ENCODE measurements at regions not wholly inside any gene's neighbourhood (a gene's known extent, or its start where the extent isn't known, plus 50 kb on each side); places are given as distances from the start of the nearest gene placed in this dataset.
"Not testable (repeated sequence)": the region's sequence is repeated elsewhere in the genome, so short reads cannot be mapped to it uniquely, and the experiment has no call there.

- DNase-seq: no peak
- no peaks in the 10 kb centered on the region for H3K36me3 ChIP-seq
- H3K27me3 ChIP-seq: no peaks in the 10 kb centered on the region
- no peak overlapping the region for H3K4me3 ChIP-seq
- no peaks in the 10 kb centered on the region for H3K9me3 ChIP-seq
Measured at GRCh38 chr2:182542501-182543258, 115.8 kb upstream of the PDE1A start.

DNA sequence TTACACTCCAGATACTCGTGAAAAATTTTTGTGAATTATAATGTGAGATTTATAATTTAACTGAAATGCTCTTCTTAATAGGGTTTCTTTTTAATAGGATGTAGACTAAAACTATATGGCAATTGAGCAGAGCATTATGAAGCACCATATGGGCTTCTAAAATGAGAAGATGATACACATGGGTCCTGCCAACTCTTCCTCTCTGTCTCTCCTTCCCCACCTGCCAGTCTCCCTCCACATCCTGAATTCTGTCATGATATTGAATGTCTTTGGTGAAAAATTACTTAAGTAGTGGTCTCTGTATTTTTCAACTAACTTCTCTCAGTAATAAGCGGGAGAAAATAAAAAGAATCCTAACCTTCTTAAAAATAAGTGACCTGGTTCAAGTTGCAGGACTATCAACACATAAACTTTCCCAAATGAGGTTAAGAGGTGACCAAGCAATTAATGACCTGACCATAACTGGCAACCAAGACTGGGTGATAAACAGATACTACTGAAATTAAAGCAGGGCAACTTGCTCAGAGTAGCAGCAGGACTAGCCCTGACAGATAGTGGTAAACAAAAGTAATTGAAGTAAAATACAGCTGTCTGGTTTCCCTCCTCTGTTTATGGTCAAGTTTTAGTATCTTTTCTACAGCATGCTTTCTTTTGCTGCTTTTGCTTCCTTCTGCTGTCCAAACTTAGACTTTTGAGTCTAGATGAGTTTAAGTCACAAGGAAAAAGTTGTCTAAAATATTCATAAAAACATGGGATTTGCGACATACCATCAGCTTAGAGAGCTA is 117.1 kb upstream of the PDE1A start:
- Histone ChIP-seq H3K27me3 (no peaks in the 10 kb centered on the region), H3K36me3 (no peaks in the 10 kb centered on the region), H3K9me3 (no peaks in the 10 kb centered on the region), H3K4me3 (no peak overlapping the region)
- DNase-seq: no peak

- no peak for DNase-seq
Measured at GRCh38 chr2:182545420-182546167, 118.8 kb upstream of the PDE1A start.

GRCh38 chr2:182548031-182548950 is 121.5 kb upstream of the PDE1A start:
- Histone ChIP-seq H3K36me3 (no peaks in the 10 kb centered on the region), H3K9me3 (no peaks in the 10 kb centered on the region), H3K4me3 (no peak overlapping the region), H3K27me3 (no peaks in the 10 kb centered on the region)
- no peak for DNase-seq

More at GRCh38 chr2:182545420-182546167, 118.8 kb upstream of the PDE1A start:
- no peak overlapping the region for H3K4me3 ChIP-seq
- no peaks in the 10 kb centered on the region for H3K36me3 ChIP-seq
- H3K27me3 ChIP-seq: no peaks in the 10 kb centered on the region
- no peaks in the 10 kb centered on the region for H3K9me3 ChIP-seq

DNA sequence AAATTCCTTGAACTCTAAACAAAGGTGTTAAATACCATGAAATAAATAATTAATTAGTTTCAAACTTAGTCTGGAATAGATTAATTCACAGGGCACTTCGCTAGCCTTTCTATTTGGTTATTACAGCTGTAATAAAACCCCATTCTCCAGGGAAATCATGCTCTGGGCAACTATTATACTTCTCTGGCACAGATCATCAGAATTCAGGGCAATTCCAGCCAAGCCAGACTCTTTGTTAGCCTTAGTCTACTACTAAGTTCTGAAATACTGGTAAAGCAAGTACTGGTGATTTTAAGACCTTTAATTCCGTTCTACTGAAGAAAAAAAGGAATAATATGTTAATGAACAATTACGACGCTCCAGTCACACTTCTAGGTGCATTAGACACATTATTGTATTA is 123.4 kb upstream of the PDE1A start:
- no peak overlapping the region for H3K4me3 ChIP-seq
- H3K27me3 ChIP-seq: no peaks in the 10 kb centered on the region
- H3K9me3 ChIP-seq: no peaks in the 10 kb centered on the region
- no peaks in the 10 kb centered on the region for H3K36me3 ChIP-seq
- no peak for DNase-seq

- DNase-seq, H3K4me3 ChIP-seq, H3K9me3 ChIP-seq, H3K27me3 ChIP-seq, H3K36me3 ChIP-seq: not testable (repeated sequence)
Measured at GRCh38 chr2:182552232-182552631, 125.4 kb upstream of the PDE1A start.

- not testable (repeated sequence) for DNase-seq, H3K9me3 ChIP-seq, H3K36me3 ChIP-seq, H3K4me3 ChIP-seq, H3K27me3 ChIP-seq
Measured at GRCh38 chr2:182552785-182553184, 125.9 kb upstream of the PDE1A start.

DNA sequence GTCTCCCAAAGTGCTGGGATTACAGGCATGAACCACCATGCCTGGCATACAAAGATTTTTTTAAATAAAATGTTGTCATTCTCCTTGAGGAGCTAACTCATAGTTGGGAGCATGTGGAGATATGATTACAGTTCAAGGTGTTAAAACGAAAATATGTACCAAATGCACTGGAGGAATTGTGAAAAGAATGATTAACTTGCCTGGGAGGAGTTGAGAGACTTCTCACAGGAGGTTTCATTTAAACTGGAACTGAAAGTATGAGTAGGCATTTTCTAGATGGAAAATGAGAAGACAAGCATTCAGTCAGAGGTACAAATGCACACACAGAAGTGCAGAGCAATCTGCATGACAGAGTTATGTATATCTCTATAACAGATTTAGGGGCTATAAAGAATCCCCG is 126.6 kb upstream of the PDE1A start:
- H3K9me3 ChIP-seq: no peaks in the 10 kb centered on the region
- no peaks in the 10 kb centered on the region for H3K36me3 ChIP-seq
- no peaks in the 10 kb centered on the region for H3K27me3 ChIP-seq
- DNase-seq: no peak
- H3K4me3 ChIP-seq: no peak overlapping the region

- Histone ChIP-seq H3K9me3 (no peaks in the 10 kb centered on the region), H3K4me3 (no peak overlapping the region), H3K27me3 (no peaks in the 10 kb centered on the region), H3K36me3 (no peaks in the 10 kb centered on the region)
- no peak for DNase-seq
Measured at GRCh38 chr2:182554950-182555349, 128.1 kb upstream of the PDE1A start.

GRCh38 chr2:182558564-182558963 is 131.7 kb upstream of the PDE1A start:
- peaks cover 1% of the 10 kb centered on the region; the same call in 1 of the 2 replicates for H3K9me3 ChIP-seq

GRCh38 chr2:182559623-182560022 is 132.8 kb upstream of the PDE1A start:
- H3K27me3 ChIP-seq: no peaks in the 10 kb centered on the region
- no peak overlapping the region for H3K4me3 ChIP-seq
- peaks cover 1% of the 10 kb centered on the region; the same call in 1 of the 2 replicates for H3K9me3 ChIP-seq
- no peaks in the 10 kb centered on the region for H3K36me3 ChIP-seq
- DNase-seq: no peak

More at GRCh38 chr2:182558564-182558963, 131.7 kb upstream of the PDE1A start:
- no peaks in the 10 kb centered on the region for H3K27me3 ChIP-seq
- no peak overlapping the region for H3K4me3 ChIP-seq
- no peaks in the 10 kb centered on the region for H3K36me3 ChIP-seq
- no peak for DNase-seq

DNA sequence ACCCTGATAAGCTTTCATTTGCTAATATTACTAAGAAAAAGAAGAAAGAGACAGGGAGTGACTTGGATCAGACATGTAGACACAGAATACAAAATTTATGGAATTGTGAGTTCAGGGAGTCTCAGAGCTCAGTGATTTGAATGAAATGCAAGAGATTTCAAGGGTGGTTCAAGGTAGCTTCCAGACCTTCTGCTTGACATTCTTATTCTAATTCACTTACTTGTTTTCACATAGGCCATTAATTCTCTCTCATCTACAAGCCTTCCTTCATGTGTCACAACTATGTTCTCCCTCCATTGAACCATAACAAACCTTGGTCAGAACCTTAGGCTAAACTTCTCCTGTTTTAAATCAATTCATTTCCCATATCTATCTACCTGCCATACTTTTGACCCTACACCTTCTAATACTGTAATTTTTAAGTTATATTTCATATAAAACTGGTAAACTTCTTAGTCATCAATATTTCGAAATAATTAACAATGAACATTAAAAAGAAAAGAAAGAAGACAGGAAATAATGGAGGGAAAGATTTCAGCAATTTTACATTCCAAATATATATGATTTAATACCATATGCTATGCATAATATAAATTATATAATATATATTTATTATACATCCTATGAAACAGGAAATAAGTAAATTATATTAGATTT is 139.2 kb upstream of the PDE1A start:
- no peaks in the 10 kb centered on the region for H3K27me3 ChIP-seq
- no peak overlapping the region for H3K4me3 ChIP-seq
- DNase-seq: no peak

DNA sequence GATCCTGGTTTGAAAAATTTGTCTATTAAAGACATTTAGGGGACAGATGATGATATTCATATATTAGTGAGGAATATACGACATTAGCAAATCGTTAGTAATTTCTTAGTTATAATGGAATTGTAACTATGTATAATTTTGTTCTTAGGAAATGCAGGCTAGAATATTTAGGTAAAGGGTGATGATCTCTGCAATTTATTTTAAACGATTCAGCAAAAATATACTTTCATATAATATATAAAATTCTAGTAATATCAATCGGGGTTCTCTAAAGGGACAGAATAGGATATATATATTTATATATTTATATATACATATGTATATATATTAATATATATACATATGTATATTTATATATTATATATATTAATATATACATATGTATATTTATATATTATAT is 142.5 kb upstream of the DNAJC10 start:
- no peaks in the 10 kb centered on the region for H3K36me3 ChIP-seq
- no peaks in the 10 kb centered on the region for H3K27me3 ChIP-seq
- H3K9me3 ChIP-seq: no peaks in the 10 kb centered on the region
- DNase-seq: no peak
- H3K4me3 ChIP-seq: no peak overlapping the region

More for the DNA sequence above, 139.2 kb upstream of the PDE1A start:
- Histone ChIP-seq H3K36me3 (no peaks in the 10 kb centered on the region), H3K9me3 (no peaks in the 10 kb centered on the region)

DNA sequence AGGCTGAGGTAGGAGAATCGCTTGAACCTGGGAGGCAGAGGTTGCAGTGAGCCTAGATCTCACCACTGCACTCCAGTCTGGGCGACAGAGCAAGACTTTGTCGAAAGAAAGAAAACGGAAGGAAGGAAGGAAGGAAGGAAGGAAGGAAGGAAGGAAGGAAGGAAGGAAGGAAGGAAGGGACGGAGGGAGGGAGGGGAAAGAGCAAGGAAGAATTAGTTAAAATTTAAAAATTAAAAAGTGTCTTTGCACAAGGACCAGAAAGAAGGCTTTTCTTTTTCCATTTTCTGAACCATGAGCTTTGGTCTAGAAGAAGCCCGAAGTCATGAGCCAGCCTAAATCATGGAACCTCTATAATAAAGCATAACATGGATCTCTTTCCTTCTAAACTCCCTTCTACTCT is 138.2 kb upstream of the DNAJC10 start:
- no peak for DNase-seq
- H3K27me3 ChIP-seq: no peaks in the 10 kb centered on the region
- H3K4me3 ChIP-seq: no peak overlapping the region
- H3K9me3 ChIP-seq: no peaks in the 10 kb centered on the region
- H3K36me3 ChIP-seq: no peaks in the 10 kb centered on the region

GRCh38 chr2:182581196-182581935 is 134.7 kb upstream of the DNAJC10 start:
- no peaks in the 10 kb centered on the region for H3K27me3 ChIP-seq
- DNase-seq: no peak
- H3K4me3 ChIP-seq: no peak overlapping the region
- no peaks in the 10 kb centered on the region for H3K36me3 ChIP-seq
- H3K9me3 ChIP-seq: no peaks in the 10 kb centered on the region

Measured in MG63 (cell line).